CD4-positive, alpha-beta T cell treated with Interleukin-21 for 1 hour (primary cell): ENCODE measurements at regions not wholly inside any gene's neighbourhood (a gene's known extent, or its start where the extent isn't known, plus 50 kb on each side); places are given as distances from the start of the nearest gene placed in this dataset.
A peak's percentile ranks its signal among the peaks of the same experiment; 100 is the strongest.

Source experiments
- DNase-seq: peaks from one replicate; pipeline ENCODE4 v3.0.0-alpha.2; 2020

DNA sequence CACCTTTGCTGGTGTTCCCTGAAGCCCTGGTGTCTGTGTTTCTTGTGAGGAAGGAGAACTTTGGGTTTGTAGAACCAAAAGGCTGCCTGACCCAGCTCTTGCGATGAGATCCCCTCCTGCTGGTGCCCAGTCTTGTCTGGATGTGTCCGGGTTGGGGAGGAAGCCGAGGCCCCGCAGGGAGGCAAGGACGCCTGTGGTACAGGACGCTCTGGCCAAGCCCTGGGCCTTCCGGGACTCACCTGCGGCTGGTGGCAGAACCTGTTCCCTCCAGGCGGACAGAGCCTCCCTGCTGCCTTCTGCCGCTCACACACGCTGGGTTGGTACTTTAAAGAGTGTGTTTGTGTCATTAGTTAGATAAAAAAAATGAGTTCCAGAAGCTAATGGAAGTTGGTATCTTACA is 616.2 kb downstream of the GALR1 start:
- DNase-seq: no peak

DNA sequence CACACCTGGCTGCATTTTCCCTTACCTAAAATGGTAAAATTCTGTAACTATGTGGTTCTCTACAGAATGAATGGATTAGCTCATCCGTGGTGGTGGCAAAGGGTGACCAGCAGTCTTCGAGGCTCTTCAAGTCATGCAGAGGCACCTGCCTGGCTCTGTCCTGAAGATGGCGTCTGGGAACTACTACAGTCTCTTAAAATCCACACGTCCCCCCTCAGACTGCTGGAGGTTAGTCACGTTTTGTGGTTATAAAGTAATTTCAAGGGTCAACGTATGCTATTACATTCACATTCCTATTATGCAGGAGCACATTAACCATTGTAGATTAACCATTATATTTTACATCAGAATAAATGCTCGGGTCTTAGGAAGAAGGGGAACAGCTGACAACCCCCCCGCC is 616.7 kb downstream of the GALR1 start:
- DNase-seq: no peak

DNA sequence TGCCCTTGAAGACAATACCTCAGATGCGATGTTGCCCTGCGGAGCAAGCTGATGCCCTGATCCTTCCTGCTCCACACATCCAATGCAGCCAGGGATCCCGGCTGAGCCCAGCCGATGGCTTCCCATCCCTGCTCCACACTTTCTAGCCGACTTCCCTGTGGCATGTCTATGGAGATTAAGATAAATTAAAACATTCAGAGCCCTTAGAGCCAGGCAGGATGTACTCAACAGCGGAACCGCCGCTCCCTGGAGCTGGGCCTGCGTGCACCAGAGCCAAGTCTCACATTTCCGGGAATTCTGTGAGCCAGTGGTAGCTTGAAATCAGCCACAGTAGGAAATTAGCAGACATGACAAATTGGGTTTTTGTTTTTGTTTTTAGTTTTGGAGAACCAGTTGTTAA is 620.6 kb downstream of the GALR1 start:
- no peak for DNase-seq

DNA sequence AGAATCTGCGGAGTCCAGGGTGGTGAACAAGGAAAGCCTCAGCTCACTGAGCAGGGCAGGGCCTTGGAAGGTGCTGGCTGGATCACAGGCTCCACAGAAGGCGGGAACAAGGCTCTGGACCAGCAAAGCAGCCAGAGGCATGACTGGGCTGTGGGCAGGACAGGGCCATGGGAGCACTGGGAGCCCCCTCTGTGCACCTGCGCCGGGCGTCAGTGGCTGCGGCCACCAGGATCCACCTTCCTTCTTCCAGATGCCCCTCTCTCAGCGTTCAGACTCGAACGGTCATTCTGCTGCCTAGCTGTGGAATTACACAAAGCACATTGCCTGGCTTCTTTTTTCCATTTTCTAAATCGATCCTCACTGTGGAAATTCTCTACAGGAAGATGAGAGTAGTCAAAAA is 621.2 kb downstream of the GALR1 start:
- DNase-seq: no peak

DNA sequence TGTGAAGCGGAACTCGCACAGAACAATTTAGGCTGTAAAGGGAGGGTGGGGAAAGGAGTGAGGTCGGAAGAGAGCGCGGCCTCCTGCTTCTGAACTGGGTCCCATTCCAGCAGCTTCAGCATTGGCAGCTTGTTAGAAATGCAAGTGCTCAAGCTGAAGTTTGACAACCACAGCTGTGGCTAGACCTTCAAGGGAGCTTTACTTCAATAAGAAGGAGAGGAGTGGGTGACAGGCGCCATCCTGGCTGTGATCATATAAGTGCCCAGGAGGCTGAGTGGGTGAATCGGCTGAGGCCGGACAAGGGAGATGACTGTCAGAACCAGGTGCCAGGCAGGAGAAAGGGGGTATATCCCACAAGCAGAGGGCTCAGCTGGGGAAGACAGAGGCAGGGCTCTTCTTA is 622.5 kb downstream of the GALR1 start:
- no peak for DNase-seq

DNA sequence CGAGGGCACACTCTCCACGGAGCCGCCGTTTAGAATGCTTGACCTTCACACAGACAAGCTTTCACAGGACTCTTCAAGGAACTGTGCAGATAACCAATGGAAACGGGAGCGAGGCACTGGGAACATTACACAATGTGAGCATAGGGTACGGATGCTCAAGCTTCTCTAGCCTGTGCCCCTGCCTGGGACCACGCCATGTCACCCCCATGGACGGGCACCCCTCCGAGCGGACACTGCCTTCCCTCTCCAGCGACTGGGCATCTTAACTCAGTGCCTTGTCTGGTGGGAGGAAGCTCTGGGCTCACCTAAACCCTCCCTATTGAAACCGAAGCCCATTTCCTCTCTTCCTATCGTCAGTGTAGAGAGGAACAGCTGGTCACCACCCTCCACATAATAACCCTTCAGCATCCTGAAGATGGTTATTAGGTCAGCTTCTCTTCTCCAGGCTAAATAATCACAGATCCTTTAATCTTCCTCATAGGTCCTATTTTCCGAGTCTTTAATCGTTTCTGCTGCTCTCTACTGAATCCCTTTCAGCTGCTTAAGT is 626.7 kb downstream of the GALR1 start:
- no peak for DNase-seq

DNA sequence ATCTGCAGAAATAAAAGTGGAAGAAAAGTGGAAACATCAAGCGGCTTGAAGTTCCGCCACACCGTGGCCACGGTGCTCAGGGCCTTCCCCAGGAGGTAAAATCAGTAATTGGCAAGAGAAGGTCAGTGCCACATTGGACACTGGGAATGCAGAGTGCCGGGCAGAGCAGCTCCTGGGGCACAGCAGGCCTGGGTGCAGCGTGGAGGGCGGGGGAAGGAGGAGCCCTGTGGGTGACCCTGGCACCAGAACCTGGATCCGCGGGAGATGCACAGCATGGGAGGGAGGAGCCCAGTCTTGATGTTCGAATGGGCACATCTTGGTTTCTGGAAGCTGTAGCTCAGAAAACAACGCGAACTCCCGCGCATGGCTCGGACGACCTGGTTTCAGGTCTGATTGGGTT is 630.2 kb downstream of the GALR1 start:
- no peak for DNase-seq

DNA sequence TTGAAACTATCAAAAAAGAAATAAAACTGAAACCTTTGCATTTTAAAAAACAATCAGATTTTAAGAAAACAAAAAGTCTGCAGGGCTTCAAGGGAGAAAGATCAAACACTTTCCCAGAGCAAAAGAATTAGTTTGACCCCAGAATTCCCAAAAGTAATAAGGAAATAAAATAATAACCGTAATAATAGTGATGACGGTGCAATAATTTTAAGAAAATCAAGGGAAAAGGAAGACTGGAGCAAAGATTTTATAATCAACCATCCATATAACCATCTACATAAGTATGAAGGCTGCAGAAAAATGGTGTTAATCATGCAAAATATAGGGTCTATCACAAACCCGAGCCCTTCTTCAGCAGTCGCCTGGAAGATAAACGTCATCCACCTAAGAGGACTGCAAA is 634.8 kb downstream of the GALR1 start:
- no peak for DNase-seq

DNA sequence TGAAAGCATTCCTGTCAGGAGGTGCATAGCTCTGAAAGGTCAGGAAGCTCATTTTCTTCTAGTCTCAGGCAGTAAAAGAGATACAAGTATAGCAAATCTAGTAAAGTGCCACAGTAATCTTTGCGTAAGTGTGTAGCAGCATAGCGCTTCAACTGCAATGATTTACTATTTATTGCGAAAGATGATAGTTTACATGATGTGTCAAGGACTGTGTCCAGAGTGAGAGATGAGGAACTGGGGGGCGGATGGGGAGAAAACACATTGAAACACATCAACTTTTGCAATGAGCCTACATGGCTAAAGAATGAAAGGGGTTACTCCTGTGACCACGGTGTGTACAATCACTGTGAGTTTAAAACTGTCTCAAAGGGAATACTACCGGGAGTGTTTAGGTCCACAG is 644.4 kb downstream of the GALR1 start:
- DNase-seq: no peak

DNA sequence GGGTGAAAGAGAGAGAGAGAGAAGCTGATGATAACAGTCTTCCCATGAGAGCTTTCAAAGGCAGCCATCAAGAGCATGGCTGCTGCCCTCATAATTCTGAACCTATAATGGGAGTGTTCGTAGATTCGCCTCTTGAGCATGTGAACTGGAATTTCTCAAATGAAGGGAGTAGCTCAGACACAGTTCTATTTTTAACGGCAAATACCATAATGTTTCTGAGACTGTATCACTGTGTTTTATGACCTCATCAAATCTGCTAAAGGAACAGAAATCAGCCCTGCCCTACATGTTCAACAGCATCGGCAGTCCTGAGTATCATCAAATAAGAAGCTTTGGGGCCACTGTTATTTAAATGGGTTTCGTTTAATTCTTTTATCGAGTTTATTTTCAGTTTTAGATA is 645.6 kb downstream of the GALR1 start:
- DNase-seq: no peak

DNA sequence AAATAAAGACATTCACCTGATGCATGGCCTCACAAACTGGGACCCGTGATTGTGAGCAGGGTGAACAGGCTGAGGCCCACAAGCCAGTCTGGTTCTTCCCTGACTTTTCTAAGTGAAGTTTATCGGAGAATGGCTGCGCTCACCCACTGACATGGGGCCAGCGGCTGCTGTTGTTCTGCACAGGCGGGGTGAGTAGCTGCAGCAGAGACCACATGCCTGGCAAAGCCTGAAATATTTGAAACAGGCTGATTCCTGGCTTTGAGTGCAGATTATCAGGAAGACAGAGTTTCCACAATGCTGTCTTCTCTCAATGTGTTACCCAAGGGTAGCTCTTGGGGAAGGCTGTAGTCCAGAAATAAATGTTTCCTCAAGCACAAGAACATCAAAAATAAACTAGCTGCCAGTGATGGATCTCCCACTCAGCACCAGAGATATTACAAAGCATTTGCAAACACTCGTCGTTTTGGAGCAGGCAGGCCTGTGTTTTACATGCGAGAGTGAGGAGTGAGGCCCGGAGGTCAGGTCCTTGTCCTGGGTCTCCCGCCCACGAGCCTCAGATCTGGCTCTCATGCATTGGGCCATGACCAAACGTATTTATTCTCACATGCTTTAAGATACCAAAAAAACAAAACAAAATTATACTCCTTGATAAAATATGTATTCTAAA is 647.1 kb downstream of the GALR1 start:
- no peak for DNase-seq

DNA sequence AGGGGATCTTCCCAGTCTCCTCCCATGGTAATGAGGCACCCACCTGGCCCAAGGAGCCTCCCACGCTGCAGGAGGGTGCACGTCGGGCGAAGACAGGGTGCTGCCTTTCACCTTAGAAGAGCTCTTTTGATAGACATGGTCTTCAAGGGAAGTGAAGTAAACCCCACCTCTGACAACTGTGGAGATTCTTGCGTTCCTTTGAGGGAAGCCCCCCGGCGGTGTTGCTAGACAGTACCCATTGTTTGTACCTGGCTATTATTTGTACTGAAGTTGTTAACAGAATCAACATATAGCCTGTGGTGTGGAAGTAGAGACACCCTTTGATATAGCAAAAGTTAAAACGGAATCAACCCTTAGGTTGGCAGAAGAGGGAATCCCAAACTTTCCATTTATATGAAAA is 648.0 kb downstream of the GALR1 start:
- no peak for DNase-seq

DNA sequence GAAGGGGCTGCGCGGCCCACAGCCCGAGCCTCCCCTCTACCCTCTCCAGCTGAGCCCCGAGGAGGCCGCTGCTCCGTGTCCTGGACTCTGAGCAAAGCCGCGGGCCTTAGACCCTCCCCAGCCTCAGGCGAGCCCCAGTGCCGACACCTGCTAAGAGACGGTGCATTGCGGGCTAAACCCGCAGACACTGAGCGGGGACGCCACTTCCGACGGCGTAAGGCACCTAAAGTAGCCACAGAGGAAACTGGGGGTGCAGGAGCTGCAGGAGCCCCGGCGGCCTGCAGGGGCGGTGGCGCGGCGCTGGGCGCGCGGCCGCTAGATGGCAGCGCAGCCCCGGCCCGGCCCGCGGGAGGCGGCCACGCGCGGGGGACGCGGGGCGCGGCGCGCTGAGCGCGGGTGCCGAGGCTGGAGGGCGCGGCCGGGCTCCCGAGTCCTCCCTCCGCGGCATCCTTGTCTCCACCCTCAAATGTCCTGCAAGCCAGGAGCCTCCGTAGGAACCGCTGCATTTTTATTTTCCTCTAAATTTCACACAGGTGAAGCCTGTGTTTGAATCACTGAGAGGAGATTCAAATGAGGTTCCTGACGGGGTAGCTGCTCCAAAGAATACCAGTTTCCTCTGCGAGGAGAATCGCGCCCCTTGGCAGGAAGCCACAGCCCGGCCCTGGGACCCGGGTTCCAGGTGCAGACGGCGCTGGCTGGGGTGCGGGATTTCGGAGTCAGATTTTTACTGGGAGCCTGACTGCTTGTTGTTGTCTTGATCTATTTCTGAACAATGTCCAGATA is 650.5 kb downstream of the GALR1 start:
- peak; percentile 55 for DNase-seq

DNA sequence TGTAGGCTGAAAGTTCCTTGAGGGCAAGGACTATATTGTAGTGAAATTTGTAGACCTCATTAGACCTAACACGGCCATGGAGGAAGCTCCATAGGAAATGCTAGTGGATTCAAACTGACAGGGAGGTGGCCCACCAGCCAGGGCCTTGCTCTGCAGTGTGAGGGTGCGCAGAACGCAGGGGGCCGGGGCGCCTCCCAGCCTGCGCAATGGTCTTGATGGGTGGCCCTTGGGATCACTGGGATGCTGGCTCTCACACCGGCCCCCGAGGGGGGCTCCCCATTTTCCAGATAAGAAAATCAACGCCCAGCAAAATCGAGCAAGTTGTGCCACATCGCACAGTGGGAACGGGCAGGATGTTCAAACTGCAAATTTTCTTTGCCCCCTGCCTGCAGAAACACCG is 655.4 kb downstream of the GALR1 start:
- DNase-seq: no peak

DNA sequence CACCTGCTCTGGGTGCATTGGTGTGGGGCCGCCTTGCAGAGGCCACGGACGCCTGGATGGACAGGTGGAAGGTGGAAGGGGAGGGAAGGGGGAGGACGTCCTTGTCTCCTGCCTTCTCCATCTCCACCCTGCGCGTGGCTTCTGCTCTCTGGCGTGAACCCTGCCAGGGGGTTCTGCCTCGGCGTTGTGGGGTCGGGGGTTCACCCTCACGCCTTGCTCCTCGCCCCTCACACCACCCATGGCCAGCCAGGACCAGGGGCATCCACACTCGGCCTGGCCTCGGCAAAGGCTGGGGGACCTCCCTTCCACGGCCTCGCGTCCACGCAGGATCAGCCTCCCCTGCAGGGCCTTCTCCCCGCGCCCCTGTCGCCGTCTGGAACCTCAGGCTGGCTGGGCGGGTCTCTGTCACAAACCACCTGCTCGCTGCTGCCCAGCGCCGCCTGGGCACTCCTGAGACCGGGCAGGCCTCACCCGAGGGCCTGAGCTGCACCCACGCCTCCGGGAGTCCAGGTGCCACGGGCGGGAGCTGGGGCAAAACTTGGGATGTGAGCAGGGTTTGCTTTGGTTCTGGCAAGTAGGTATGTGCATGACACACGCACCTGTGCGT is 655.9 kb downstream of the GALR1 start:
- DNase-seq: no peak

DNA sequence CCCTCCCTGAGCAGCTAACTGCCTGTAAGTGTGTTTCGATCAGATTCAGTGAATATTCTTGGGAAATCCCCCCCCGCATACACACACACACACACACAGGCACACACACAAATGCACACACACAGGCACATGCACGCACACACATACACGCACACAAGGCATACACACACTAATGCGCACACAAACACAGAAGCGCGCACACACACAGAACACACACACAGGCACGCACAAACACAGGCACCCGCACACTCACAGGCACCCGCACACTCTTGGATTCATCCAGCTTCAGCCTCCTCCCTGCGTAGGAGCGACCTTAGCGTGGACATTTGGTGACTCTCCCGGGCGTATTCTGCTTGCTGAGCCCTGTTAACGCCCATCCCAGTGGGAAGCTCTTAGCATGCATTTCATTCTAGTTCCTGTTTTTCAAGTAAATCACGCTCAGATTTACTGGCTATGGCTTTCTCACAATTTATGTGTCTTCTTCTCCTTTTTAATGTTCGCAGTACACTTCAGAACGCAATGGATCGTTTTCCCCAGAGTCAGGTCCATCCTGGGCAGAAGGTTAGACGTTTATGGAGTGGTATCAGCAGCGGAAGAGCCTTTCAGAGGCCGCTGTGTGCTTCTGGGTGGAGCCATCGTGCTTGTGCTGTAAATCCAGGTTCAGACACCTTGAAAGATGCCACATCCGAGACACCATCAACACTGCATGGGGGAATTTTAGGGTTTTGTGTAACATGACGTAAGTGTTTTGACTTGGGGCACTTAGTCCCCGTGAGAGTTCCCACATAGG is 656.6 kb downstream of the GALR1 start:
- no peak for DNase-seq

DNA sequence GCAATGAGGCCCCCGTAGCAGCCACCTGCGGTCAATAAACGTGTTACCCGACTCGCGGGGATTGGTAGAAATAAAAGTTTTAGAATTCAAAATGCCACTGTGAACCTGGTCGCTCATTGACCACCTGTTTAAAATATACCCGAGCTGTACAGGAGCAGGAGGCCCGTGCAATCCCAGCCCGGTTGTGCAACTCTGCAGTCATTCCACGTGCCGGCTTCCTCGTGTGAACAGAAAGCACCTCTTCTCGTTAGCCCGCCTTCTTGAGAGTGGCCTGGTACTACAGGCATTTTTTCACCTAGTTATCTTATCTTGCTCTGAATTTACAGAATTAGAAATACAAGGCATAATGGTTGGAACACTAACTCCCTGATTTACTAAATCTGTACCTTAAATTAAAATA is 660.7 kb downstream of the GALR1 start:
- DNase-seq: no peak

DNA sequence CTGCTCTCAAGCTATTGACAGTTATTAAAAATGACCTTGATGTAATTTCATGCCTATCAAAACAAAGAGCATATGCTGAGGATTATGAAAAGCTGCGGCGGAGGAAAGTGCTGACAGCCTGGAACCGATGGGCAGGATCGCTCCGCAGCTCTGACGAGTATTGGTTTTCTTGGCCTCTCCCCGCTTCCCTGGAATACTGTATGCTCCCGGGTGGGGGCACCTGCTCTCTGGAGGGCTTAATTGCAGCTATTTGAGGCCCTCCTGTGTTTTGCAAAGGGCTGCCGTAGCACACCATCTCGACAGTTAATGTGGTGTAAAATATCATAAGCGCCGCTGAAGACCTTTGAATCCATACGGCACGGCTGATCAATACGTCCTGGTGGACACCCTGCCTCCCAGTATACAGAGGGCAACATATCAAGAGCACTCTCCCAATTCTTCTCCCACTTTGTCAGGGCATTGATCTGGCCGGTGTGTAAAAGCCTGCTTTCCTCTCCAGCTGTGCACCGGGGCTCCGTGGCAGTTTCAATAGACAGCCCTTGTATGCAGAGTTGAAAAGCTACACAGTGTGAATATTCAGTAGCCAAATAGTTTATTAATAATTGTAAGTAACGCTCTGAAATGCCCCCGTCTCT is 662.4 kb downstream of the GALR1 start:
- no peak for DNase-seq

DNA sequence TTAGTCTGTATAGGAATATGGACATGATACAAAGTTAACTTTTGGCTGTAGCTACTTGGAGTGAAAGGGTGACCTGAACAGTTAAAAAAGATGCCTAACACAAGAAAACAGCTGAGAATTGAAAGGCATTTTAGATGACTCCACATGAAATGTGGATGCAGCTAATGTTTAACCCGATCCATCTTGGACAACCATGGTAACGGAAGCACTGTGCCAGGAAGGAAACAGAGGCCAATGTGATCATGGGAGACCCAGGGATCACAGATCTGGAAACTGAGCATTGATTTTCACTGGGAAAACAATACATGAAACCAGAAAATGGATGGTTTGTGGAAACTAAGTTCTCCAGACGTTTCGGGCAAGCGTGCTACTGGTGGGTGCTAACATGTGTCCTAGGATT is 669.1 kb downstream of the GALR1 start:
- no peak for DNase-seq

DNA sequence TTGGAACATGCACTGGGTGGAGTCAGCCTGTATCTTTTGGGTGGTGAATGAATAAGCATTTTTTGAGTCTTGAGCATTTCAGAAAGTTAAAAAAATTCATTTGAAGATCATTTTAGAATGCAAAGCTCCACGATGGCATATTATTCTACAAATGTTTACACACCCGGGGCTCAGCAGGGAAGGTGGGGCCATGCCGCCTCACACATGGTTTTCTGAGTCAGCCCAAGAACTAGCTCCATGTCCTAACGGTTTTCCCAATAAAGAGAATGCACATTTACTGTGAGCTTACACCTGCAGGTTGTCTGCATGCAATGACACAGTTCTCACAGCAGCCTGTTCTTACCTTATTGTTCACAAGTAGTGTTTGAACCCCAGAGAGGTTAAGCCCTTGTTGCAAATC is 670.3 kb downstream of the GALR1 start:
- no peak for DNase-seq

DNA sequence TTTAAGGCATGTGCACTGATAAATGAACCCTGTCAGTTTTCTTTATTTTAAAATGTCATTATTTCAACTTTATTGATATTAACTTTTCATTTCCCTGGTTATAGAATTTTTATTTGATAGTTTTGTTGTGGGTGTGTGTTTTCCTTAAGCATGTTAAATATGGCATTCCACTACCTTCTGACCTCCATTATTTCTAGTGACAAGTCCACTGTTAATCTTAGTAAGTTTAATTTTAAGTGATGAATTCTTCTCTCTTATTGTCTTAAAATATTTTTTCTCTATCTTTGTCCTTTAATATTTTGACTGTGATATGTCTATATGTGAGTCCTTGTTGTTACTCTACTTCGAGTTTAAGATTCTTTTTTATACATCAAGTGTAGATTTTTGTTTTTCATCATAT is 685.7 kb downstream of the GALR1 start:
- DNase-seq: no peak

DNA sequence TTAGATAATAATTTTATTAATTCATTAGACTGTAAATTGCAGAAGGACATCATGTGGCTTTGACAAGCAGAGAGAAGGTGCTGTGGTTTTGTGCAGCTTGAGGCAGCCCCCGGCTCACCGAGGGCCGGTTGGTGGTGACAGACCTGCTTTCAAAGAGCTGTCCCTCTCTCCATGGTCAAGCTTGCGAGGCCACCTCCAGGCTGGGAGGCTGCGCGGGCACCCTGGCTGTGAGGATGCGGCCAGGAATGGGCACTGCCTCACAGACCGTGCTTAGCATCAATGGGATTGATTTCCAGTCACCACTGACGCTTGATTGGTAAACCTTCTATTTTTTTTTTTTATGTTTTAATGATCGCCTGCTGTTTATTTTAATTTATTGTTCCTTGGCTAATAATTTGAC is 690.9 kb downstream of the GALR1 start:
- DNase-seq: no peak

DNA sequence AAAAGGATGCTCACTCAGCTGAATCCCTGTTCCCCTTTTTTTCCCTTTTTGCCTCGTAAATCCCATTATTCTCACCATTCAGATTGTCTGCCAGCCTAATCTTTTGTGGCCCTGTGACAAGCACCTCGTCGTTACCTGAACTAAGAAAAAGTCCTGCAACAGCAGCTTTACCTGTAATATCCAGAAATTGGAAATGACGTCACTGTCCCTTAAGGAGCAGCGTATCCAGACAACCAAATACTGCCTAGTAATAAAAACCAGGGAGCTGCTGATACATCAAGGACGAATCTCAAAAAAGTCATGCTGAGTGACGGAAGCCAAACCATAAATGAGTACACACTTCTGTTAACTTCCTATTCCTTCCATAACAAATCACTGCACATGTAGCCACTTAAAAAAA is 694.9 kb downstream of the GALR1 start:
- DNase-seq: no peak
